ENCODE measurements at regions not wholly inside any gene's neighbourhood (a gene's known extent, or its start where the extent isn't known, plus 50 kb on each side); places are given as distances from the start of the nearest gene placed in this dataset.

DNA sequence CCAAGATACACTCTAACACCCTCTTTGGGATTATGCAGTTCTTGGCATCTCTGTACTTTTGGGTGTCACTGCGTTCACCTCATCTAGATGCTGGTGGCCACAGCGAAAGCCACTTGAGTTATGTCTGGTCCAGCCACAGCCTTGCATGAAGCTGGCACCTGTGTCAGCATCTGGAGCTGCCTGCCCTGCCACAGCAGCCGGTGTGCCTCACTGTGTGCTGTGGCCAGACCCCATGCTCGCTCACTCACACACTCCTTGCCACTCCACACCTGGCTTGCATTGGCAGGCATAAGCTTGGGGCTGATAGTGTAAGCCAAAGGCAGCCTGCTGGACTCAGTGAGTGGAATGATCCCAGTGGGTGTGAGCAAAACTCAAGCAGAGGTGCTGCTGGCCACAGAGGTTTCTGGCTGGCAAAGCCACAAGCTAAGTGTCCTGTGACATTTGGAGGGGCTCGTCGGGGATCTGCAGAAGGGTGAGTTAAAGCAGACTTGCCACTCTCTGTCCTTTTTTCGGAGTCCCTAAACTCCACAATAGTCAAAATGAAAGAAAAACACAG, 442.7 kb upstream of the CDH8 start:
- no peak for DNase-seq

DNA sequence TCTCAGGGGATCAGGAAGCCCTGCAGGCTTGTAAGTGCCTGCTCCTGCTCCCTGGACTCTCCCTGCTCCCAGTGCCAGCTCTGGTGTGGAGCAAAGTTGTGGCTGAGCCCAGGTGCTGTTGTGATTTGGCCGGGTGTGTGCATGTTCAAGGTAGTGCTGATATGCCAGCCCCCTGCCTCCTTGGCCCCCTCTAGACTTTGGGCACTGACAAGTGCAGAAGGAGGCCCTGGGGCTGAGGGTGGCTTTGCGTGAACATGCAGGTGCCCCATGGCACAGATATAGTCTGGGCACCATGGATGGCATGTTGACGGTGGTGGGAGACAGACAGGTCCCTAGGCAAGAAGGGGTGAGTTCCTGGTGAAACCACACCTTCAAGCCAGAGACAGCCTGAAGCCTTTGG, 441.6 kb upstream of the CDH8 start:
- no peak for DNase-seq

DNA sequence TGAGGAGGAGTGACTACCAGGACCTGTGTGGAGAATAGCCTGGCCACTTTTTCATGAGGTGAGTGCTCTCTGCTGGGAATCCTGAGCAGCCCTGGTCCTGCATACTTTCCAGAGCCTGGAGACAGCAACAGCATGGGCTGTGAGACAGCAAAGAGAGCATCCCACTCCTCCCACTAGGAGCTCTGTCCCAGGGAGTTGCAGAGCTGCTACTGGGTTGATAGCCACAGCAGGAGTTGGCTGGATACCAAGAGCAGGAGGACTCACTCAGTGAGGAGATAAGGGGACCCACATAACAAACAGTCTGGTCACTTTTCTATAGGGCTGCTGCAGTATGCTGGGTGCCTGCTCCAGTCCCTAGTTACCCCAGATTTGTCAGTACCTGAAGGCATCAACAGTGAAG, 439.3 kb upstream of the CDH8 start:
- DNase-seq: no peak

DNA sequence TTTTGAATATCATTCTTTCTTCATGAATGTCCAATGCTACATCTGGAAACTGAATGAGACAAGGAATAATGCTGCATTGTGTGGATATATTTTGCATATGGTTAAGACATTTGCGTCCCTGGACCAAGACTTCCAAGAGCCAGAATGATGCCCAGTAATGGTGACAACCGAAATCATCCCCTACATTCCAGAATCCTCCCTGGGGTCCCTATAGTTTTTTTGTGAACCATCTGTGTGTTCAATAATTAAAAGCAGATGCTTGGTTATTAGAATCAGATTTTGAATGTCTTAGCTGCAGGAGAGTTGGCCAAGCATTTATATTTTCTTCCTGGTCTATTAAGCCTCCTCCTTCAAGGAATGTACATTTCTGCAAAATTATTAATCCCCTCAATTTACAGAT, 426.7 kb upstream of the CDH8 start:
- no peak for DNase-seq

DNA sequence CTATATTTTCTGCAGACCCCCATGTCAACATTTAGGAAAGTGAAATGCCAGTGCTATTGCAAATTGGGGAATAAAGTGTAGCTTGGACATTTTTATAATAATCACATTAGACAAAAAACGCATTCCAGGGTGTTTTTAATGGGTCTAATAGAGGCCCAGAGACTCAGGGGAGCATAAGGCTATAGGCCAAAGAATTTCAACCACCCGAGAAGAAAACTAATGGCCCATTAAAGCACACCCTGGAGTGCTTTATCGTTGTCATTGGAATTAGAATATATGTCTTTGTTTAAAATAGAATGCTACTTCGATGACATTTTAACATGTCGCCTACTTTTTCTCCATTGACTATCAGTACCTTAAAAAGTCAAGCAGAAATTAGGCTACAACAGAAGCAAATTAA, 414.1 kb upstream of the CDH8 start:
- no peak for DNase-seq

DNA sequence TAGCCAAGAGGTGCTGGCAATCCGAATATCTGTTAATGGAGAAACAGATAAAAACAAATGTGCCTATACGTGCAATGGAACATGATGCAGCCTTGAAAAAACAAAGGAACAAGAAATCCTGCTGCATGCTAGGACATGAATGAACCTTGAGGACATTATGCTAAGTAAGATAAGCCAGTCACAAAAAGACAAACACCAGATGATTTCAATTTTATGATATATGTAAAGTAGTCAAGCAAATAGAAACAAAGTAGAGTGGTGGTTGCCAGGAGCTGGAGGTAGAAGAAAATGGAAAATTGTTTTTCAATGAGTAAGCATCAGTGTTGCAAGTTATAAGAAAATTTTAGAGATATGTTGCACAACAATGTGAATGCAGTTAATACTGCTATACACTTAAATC, 409.7 kb upstream of the CDH8 start:
- DNase-seq: no peak

DNA sequence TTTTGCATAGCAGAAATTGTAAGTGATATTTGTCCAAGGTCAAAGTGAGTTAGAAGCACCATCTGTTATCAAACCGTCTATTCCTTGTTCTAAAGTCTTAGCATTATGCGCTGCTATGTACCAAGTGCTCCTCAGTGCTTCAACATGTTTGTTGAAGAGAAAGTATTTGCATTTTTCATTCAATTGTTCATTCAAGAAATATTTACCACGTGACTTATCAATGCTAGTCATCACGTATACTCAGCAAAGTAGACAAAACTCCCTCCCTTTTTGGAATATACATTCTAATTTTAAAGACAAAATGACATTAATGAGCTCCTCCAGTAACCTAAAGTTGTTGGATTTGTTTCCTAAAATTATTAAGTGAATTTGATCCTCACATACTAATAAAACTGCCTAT, 388.0 kb upstream of the CDH8 start:
- no peak for DNase-seq

DNA sequence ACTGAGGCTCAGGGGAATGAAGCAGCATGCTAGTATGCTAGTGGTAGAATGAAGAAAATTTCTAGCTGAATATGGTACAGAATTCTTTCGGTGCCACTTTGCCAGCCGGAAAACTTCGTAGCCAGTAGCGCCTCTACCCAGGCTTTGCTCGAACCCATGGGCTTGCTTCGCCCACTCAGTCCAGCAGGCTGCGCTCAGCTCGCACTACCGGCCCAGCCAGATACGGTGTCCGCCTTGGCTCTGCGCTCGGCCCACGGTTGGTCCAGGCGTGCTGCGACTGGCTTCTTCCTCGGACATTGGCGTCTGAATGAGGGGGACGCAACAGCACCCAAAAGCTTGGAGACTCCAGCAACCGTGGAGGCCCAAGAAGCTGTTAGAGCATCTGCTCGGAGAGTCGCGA, 372.5 kb upstream of the CDH8 start:
- no peak for DNase-seq

DNA sequence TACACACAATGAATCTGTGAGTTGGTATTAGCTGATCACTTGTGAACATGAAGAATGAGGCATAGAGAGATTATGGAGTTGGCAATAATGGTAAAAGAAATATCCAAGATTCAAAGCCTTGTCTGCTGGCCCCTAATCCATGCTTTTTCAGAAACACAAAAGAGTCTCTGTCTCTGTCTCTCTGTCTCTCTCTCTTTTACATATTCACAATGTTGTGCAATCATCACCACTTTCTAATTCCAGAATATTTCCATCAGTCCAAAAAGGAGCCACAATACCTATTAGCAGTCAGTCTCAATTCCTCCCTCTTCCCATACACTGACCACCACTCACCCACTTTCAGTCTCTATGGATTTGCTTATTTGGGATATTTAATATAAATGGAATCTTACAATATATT, 370.1 kb upstream of the CDH8 start:
- DNase-seq: no peak

DNA sequence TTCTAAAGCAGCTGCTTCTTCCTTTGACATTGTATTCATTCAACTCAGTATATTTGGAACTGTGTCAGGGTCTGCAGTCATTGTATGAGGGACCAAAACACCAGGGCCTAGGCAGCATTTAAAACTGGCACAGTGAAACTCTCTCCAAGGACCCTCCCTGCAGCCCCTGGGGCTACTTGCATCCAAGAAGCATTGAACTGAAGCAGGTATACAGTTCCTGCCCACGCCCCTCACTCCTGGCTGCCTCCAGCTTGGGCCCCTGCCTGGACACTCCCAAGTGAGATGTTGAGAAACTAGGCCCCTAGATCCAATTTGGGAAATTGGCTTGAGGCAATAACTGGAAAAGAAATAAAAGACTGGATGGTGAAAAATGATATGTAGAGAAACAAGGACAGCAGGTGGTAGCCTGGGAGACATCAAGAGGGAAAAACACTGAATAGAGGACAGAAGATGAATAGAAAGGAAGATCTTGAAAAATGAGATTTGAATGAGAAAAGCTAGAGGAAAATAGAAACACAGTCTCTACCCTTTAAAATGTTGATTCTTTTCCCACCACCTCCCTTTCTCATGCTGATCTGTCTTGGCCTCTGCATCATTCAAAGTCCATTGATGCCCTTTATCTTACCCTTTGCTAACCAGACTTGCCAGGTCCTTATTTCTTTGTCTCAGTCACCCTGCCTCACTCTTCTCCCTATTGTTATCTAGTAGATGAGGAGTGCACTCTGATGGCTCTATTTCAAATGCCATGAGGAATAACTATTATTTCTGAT, 368.8 kb upstream of the CDH8 start:
- DNase-seq: no peak

DNA sequence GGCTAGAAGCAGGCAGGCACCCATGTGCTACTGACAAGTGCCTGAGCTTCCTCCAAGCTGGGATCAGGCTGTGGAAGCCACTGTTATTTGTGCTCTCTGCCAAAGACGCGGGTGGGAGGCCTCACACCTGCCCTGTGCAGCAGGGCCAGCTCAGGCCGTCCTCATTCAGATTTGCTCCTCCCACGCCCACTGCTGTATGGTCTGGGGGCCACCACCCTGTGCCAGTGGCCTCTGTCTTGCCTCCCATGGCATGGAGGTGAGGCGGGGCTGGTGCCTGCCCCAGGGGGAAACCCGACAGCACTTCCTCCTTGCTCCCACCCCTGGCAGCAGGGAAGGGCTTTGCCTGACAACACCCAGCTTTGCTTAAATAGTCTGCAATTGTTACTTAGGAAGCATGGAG, 356.5 kb upstream of the CDH8 start:
- DNase-seq: no peak

DNA sequence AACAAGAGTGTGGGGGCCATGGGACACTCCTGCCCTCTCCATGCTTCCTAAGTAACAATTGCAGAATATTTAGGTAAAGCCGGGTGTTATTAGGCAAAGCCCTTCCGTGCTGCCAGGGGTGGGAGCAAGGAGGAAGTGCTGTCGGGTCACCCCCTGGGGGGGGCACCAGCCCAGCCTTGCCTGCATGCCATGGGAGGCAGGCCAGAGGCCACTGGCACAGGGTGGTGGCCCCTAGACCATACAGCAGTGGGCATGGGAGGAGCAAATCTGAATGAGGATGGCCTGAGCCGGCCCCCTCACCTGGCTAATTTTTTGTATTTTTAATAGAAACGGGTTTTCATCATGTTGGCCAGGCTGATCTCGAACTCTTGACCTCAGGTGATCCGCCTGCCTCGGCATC, 355.7 kb upstream of the CDH8 start:
- DNase-seq: no peak

DNA sequence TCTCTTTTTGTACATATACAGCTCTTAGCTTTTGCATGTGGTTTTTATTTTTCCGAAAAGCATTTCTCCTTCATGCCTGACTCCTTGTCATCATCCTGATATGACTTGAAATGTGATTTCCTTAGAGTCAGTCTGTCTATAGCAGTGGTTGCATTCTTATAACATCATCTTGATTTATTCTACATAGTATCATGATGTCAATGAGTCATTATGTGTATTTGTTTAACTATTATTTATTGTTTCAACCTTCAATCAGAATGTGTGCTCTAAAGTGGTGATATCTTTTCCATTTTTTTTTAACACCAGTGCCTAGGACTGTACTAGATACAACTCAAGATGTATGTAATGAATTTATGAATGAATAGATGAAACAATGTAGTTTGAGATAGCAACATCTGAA, 354.9 kb upstream of the CDH8 start:
- no peak for DNase-seq

DNA sequence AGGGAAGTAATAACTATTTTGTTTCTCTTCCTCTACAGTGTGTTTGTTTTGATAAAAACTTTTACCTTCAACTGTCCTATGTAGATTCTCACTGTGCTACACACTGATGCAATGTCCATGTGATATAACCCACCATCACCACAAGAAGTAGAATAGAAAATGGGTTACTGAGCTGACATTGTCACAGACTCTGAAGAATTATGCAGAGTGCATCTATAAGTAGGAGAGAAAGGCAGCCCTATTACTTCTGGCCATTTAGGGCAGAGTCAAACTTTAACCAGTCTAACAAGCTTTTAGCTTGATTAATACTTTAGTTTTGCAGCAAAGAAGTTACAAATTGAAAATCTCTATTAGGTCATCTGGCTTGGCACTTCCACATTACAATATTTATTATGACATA, 354.0 kb upstream of the CDH8 start:
- DNase-seq: no peak

DNA sequence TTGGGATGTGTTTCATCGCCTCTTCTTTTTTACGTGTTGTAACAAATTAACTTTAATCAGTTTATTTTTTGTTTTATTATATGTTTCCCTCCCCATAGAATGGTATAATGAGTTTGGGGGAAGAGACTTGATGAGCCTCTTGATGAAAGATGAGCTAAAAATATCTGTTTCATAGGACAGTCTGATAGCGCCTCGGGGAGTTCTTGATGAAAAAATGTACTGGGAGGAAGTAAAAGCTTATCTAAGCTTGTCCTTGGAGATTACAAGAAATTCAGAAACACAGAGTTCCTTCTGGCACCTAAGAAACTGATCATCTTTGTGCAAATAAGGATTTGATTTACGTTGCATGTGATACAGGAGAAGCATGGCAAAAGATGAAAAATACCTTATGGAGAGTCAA, 350.2 kb upstream of the CDH8 start:
- DNase-seq: no peak

DNA sequence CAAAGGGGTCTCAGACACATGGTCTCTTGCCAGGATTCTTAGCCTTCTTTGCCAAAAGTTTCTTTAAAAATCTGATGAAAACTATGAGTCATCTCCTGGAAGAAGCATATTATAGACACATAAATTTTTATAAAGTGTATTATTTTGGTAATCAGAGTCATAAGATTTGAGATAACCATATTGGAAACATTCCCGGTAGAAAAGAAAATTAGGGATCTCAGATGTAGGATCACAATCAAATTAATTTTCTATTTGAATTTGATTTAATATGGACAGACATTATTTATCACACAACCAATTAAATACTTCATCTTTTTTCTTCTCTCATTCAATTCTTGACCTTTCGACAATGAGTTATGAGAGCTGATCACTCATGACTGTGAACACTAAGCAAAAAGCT, 347.7 kb upstream of the CDH8 start:
- no peak for DNase-seq

DNA sequence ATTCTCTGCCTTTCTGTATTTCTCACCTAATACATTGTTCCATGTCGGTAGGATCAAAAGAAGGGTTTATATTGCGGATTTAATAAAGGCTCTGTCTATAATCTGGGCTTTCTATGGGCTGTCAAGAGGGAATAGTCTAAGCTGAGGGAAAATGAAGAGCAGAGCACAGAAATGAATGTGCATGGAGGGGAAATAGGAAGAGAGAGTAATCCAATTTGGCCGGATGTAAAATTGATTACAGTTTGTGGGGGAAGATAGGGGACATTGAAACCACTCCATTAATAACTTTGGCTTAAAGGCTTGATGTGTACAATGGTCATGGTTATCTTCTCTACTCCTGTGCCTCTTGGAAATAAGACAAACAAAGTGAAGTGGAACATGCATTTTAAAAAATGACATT, 334.2 kb upstream of the CDH8 start:
- no peak for DNase-seq

DNA sequence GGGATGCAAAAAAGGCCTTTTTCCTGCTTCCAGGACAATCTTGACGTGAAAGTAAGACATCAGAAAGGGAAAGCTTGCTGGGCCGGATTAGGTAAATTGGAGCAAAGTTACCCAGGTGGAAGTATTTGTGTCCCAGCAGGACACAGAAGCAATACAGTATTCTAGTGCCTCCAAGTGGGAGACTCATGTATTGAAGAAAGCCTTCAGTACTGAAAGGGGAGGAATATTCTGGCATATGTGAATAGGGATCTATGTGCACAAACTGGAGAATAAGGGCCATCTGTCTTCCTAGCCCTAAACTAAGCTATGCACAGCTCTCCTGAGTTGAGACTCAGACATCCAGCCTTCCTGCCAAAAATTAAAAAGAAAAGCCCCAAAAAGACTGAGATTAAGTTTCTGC, 327.3 kb upstream of the CDH8 start:
- no peak for DNase-seq

DNA sequence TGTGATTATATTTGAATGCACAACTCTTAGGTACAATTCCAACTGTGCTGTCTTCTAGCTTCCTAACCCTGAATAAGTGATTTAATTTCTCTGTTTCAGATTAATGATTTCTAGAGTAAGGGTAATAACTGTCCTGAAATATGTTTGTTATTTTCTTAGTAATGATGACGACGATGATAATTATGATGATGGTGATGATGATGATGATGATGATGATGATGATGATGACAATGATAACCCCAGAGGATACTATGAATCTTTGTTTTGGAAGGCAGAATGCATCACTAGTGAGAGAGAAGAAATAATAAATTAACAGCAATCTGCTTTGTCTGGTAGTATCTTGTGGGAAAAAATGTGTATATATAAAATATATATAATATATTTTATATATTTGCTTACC, 317.1 kb upstream of the CDH8 start:
- DNase-seq: no peak

DNA sequence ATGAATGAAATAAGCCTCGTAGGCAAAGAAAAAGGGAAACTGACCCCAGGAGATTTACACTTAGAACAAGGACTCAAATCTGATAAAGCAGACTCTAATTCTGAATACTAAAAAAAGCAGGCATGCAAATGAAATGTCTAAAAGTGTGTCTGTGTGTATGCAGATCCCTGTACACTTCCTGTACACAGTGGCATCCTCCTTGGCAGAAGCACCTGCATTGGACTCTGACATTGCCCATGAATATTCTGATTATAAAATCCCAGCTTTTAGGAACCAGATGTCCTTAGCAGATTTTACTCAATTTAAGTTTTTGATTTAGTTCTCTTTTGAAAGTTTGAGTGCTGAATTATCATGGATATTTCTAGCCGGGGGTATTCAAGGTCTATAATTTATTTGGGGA, 306.0 kb upstream of the CDH8 start:
- no peak for DNase-seq

DNA sequence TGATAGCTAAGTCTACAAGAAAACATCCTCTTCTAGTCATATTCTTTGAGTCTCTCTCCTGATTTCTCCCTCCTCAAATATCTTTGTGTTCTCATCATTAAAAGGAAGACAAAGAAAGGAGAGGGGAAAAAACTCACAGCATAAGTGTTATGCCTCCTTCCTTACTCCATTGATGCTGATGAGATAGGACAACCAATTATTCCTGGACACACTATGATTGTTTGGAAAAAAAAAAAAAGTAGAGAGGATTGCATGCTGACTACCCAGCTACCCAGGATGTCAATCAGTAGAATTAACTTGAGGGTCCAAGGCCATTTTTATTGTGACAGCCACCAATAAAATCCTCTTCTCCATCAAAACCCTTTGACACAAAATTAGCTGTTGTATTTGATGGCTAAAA, 299.1 kb upstream of the CDH8 start:
- no peak for DNase-seq

DNA sequence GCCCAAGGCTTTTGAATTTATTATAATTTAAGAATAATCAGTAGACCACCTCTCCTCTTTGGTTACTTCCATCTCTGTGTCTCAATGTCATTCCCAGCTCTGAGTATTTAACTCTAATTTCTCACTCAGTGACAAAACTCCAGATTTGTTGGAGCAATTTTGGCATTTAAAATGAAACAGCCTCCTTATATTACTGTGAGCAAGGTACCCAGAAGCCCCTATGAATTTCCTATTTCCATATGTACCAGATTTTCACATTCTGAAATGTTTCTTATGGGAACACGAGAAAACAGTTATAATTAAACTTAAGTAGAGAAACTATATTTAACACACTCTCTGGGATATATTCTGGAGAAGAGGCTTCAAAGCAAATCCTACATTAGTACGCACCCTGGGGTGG, 285.4 kb upstream of the CDH8 start:
- no peak for DNase-seq

DNA sequence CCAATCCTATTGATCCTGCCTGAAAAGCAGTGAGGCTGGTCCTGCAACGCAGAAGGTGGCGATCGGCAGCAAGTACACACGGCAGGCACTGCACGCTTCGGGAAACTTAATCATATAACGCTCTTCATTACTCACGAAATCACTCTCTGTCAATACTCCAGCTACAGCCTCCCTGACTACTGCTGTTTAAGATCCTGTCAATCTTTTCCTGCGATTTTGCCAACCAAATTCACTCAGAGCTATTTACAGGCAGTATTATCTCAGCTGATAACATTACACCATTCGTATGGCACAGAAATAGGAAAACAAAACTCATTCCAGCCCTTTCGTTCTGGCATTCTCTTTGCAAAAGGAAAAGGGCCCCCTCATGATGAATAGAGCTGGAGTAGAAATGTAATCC, 262.4 kb upstream of the CDH8 start:
- no peak for DNase-seq

DNA sequence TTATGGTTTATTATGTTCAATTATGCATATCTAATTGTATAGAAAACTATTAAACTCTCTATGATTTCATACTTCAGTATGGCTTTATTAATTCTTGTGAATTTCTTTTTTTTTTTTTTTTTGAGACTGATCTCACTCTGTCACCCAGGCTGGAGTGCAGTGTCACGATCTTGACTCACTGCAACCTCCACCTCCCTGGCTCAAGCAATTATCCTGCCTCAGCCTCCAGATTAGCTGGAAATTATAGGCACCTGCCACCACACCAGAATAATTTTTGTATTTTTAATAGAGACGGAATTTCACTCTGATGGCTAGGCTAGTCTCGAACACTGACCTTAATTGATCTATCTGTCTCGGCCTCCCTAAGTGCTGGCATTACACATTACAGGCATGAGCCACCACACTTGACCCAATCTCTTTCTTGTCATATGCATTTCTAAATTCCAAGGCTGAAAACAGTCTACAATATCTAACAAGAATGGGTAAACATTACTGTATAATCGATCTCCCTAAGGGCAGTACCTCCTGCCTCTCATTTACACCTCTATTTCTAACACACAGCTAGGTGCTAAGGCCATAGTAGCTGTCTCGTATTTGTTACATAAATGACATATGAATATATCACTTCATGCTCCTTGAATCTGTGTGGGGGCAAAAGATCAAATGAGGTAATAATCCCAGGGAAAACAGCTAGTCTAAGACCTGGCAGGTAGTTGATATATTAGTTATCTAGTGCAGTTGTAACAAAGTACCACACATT, 258.2 kb upstream of the CDH8 start:
- no peak for DNase-seq
